ENCODE measurements at regions not wholly inside any gene's neighbourhood (a gene's known extent, or its start where the extent isn't known, plus 50 kb on each side); places are given as distances from the start of the nearest gene placed in this dataset.

- H3K9ac ChIP-seq (ENCODE audit: low read depth in 1 of 3, low read length in 3 of 3) = no peak overlapping the region
- no peaks in the 10 kb centered on the region for H3K9me3 ChIP-seq (ENCODE audit: control insufficient read depth in 3 of 3, low read length in 3 of 3)
- no peak overlapping the region for H3K27ac ChIP-seq (ENCODE audit: low read depth, low read length)
- no peak overlapping the region for H3K4me3 ChIP-seq (ENCODE audit: low read length in 3 of 3)
- H3K27me3 ChIP-seq (ENCODE audit: control insufficient read depth in 3 of 3, insufficient read depth in 3 of 3, low read length in 3 of 3) = no peaks in the 10 kb centered on the region
- H3K4me1 ChIP-seq (ENCODE audit: control insufficient read depth in 3 of 3, insufficient read depth in 3 of 3, low read length in 3 of 3) = no peaks in the 10 kb centered on the region
- H3K36me3 ChIP-seq (ENCODE audit: control insufficient read depth in 3 of 3, insufficient read depth in 3 of 3, low read length in 3 of 3) = no peaks in the 10 kb centered on the region
Measured at GRCh38 chr5:113776832-113777525, 263.5 kb downstream of the YTHDC2 start.

- H3K9me3 ChIP-seq (ENCODE audit: control insufficient read depth in 3 of 3, low read length in 3 of 3) = no peaks in the 10 kb centered on the region
- no peaks in the 10 kb centered on the region for H3K36me3 ChIP-seq (ENCODE audit: control insufficient read depth in 3 of 3, insufficient read depth in 3 of 3, low read length in 3 of 3)
- H3K4me3 ChIP-seq (ENCODE audit: low read length in 3 of 3) = no peak overlapping the region
- no peaks in the 10 kb centered on the region for H3K27me3 ChIP-seq (ENCODE audit: control insufficient read depth in 3 of 3, insufficient read depth in 3 of 3, low read length in 3 of 3)
- H3K4me1 ChIP-seq (ENCODE audit: control insufficient read depth in 3 of 3, insufficient read depth in 3 of 3, low read length in 3 of 3) = no peaks in the 10 kb centered on the region
- H3K27ac ChIP-seq (ENCODE audit: low read depth, low read length) = no peak overlapping the region
- no peak overlapping the region for H3K9ac ChIP-seq (ENCODE audit: low read depth in 1 of 3, low read length in 3 of 3)
Measured at GRCh38 chr5:113778147-113778546, 264.7 kb downstream of the YTHDC2 start.

- Histone ChIP-seq H3K27me3 (ENCODE audit: control insufficient read depth in 3 of 3, insufficient read depth in 3 of 3, low read length in 3 of 3) (peaks cover 0 to 2% (median 0%) of the 10 kb centered on the region in 3 donors), H3K4me3 (ENCODE audit: low read length in 3 of 3) (no peak overlapping the region), H3K9ac (ENCODE audit: low read depth in 1 of 3, low read length in 3 of 3) (no peak overlapping the region), H3K9me3 (ENCODE audit: control insufficient read depth in 3 of 3, low read length in 3 of 3) (no peaks in the 10 kb centered on the region), H3K36me3 (ENCODE audit: control insufficient read depth in 3 of 3, insufficient read depth in 3 of 3, low read length in 3 of 3) (no peaks in the 10 kb centered on the region), H3K27ac (ENCODE audit: low read depth, low read length) (no peak overlapping the region), H3K4me1 (ENCODE audit: control insufficient read depth in 3 of 3, insufficient read depth in 3 of 3, low read length in 3 of 3) (no peaks in the 10 kb centered on the region)
Measured at GRCh38 chr5:113788141-113788655, 274.7 kb downstream of the YTHDC2 start.

- Histone ChIP-seq H3K36me3 (ENCODE audit: control insufficient read depth in 3 of 3, insufficient read depth in 3 of 3, low read length in 3 of 3) (no peaks in the 10 kb centered on the region), H3K9me3 (ENCODE audit: control insufficient read depth in 3 of 3, low read length in 3 of 3) (no peaks in the 10 kb centered on the region)
Measured at GRCh38 chr5:113789769-113790168, 276.3 kb downstream of the YTHDC2 start.

GRCh38 chr5:113792806-113793205 is 279.3 kb downstream of the YTHDC2 start:
- Histone ChIP-seq H3K27me3 (ENCODE audit: control insufficient read depth in 3 of 3, insufficient read depth in 3 of 3, low read length in 3 of 3) (peaks cover 0 to 2% (median 0%) of the 10 kb centered on the region in 3 donors), H3K36me3 (ENCODE audit: control insufficient read depth in 3 of 3, insufficient read depth in 3 of 3, low read length in 3 of 3) (no peaks in the 10 kb centered on the region), H3K27ac (ENCODE audit: low read depth, low read length) (no peak overlapping the region), H3K9ac (ENCODE audit: low read depth in 1 of 3, low read length in 3 of 3) (no peak overlapping the region), H3K9me3 (ENCODE audit: control insufficient read depth in 3 of 3, low read length in 3 of 3) (no peaks in the 10 kb centered on the region), H3K4me1 (ENCODE audit: control insufficient read depth in 3 of 3, insufficient read depth in 3 of 3, low read length in 3 of 3) (no peaks in the 10 kb centered on the region), H3K4me3 (ENCODE audit: low read length in 3 of 3) (no peak overlapping the region)

More at GRCh38 chr5:113789769-113790168, 276.3 kb downstream of the YTHDC2 start:
- H3K9ac ChIP-seq (ENCODE audit: low read depth in 1 of 3, low read length in 3 of 3) = no peak overlapping the region
- no peaks in the 10 kb centered on the region for H3K4me1 ChIP-seq (ENCODE audit: control insufficient read depth in 3 of 3, insufficient read depth in 3 of 3, low read length in 3 of 3)
- H3K27ac ChIP-seq (ENCODE audit: low read depth, low read length) = no peak overlapping the region
- H3K4me3 ChIP-seq (ENCODE audit: low read length in 3 of 3) = no peak overlapping the region
- peaks cover 0 to 2% (median 0%) of the 10 kb centered on the region in 3 donors for H3K27me3 ChIP-seq (ENCODE audit: control insufficient read depth in 3 of 3, insufficient read depth in 3 of 3, low read length in 3 of 3)

- Histone ChIP-seq H3K9me3 (ENCODE audit: control insufficient read depth in 3 of 3, low read length in 3 of 3) (peaks cover 0 to 3% (median 0%) of the 10 kb centered on the region in 3 donors), H3K4me1 (ENCODE audit: control insufficient read depth in 3 of 3, insufficient read depth in 3 of 3, low read length in 3 of 3) (no peaks in the 10 kb centered on the region), H3K27me3 (ENCODE audit: control insufficient read depth in 3 of 3, insufficient read depth in 3 of 3, low read length in 3 of 3) (no peaks in the 10 kb centered on the region), H3K4me3 (ENCODE audit: low read length in 3 of 3) (no peak overlapping the region), H3K9ac (ENCODE audit: low read depth in 1 of 3, low read length in 3 of 3) (no peak overlapping the region), H3K27ac (ENCODE audit: low read depth, low read length) (no peak overlapping the region), H3K36me3 (ENCODE audit: control insufficient read depth in 3 of 3, insufficient read depth in 3 of 3, low read length in 3 of 3) (no peaks in the 10 kb centered on the region)
Measured at GRCh38 chr5:113794981-113795380, 281.5 kb downstream of the YTHDC2 start.

- Histone ChIP-seq H3K27ac (ENCODE audit: low read depth, low read length) (no peak overlapping the region), H3K36me3 (ENCODE audit: control insufficient read depth in 3 of 3, insufficient read depth in 3 of 3, low read length in 3 of 3) (no peaks in the 10 kb centered on the region), H3K9me3 (ENCODE audit: control insufficient read depth in 3 of 3, low read length in 3 of 3) (peaks cover 0 to 3% (median 0%) of the 10 kb centered on the region in 3 donors), H3K4me1 (ENCODE audit: control insufficient read depth in 3 of 3, insufficient read depth in 3 of 3, low read length in 3 of 3) (no peaks in the 10 kb centered on the region), H3K9ac (ENCODE audit: low read depth in 1 of 3, low read length in 3 of 3) (no peak overlapping the region), H3K4me3 (ENCODE audit: low read length in 3 of 3) (no peak overlapping the region), H3K27me3 (ENCODE audit: control insufficient read depth in 3 of 3, insufficient read depth in 3 of 3, low read length in 3 of 3) (no peaks in the 10 kb centered on the region)
Measured at GRCh38 chr5:113800686-113801085, 287.2 kb downstream of the YTHDC2 start.

GRCh38 chr5:113804264-113804663 is 290.8 kb downstream of the YTHDC2 start:
- Histone ChIP-seq H3K4me1 (ENCODE audit: control insufficient read depth in 3 of 3, insufficient read depth in 3 of 3, low read length in 3 of 3) (peaks cover 2 to 4% (median 3%) of the 10 kb centered on the region in 3 donors), H3K27me3 (ENCODE audit: control insufficient read depth in 3 of 3, insufficient read depth in 3 of 3, low read length in 3 of 3) (no peaks in the 10 kb centered on the region), H3K4me3 (ENCODE audit: low read length in 3 of 3) (no peak overlapping the region), H3K9me3 (ENCODE audit: control insufficient read depth in 3 of 3, low read length in 3 of 3) (peaks cover 0 to 3% (median 0%) of the 10 kb centered on the region in 3 donors), H3K36me3 (ENCODE audit: control insufficient read depth in 3 of 3, insufficient read depth in 3 of 3, low read length in 3 of 3) (no peaks in the 10 kb centered on the region), H3K27ac (ENCODE audit: low read depth, low read length) (no peak overlapping the region), H3K9ac (ENCODE audit: low read depth in 1 of 3, low read length in 3 of 3) (no peak overlapping the region)

GRCh38 chr5:113804943-113805342 is 291.4 kb downstream of the YTHDC2 start:
- Histone ChIP-seq H3K9me3 (ENCODE audit: control insufficient read depth in 3 of 3, low read length in 3 of 3) (peaks cover 0 to under 1% (median 0%) of the 10 kb centered on the region in 3 donors), H3K36me3 (ENCODE audit: control insufficient read depth in 3 of 3, insufficient read depth in 3 of 3, low read length in 3 of 3) (no peaks in the 10 kb centered on the region), H3K9ac (ENCODE audit: low read depth in 1 of 3, low read length in 3 of 3) (no peak overlapping the region), H3K4me3 (ENCODE audit: low read length in 3 of 3) (no peak overlapping the region), H3K4me1 (ENCODE audit: control insufficient read depth in 3 of 3, insufficient read depth in 3 of 3, low read length in 3 of 3) (peaks cover 2 to 4% (median 3%) of the 10 kb centered on the region in 3 donors), H3K27ac (ENCODE audit: low read depth, low read length) (no peak overlapping the region), H3K27me3 (ENCODE audit: control insufficient read depth in 3 of 3, insufficient read depth in 3 of 3, low read length in 3 of 3) (no peaks in the 10 kb centered on the region)

GRCh38 chr5:113806250-113806649 is 292.8 kb downstream of the YTHDC2 start:
- Histone ChIP-seq H3K27ac (ENCODE audit: low read depth, low read length) (no peak overlapping the region), H3K27me3 (ENCODE audit: control insufficient read depth in 3 of 3, insufficient read depth in 3 of 3, low read length in 3 of 3) (peaks cover 0 to 3% (median 0%) of the 10 kb centered on the region in 3 donors), H3K4me3 (ENCODE audit: low read length in 3 of 3) (no peak overlapping the region), H3K9ac (ENCODE audit: low read depth in 1 of 3, low read length in 3 of 3) (no peak overlapping the region), H3K9me3 (ENCODE audit: control insufficient read depth in 3 of 3, low read length in 3 of 3) (no peaks in the 10 kb centered on the region), H3K4me1 (ENCODE audit: control insufficient read depth in 3 of 3, insufficient read depth in 3 of 3, low read length in 3 of 3) (peaks cover 2 to 4% (median 3%) of the 10 kb centered on the region in 3 donors), H3K36me3 (ENCODE audit: control insufficient read depth in 3 of 3, insufficient read depth in 3 of 3, low read length in 3 of 3) (no peaks in the 10 kb centered on the region)

Measured in skeletal muscle tissue (tissue), 3 donors.